ENCODE measurements at regions not wholly inside any gene's neighbourhood (a gene's known extent, or its start where the extent isn't known, plus 50 kb on each side); places are given as distances from the start of the nearest gene placed in this dataset.

- DNase-seq (peak in 1 of 3 donors; percentile 74), ATAC-seq (peak; percentile 92 to 98 (median 96))
- no peaks in the 10 kb centered on the region for H3K27me3 ChIP-seq
- H3K4me1 ChIP-seq: peaks cover 0 to 14% (median 6%) of the 10 kb centered on the region in 4 donors
- no peaks in the 10 kb centered on the region for H3K9me3 ChIP-seq
- H3K36me3 ChIP-seq: no peaks in the 10 kb centered on the region
- TF ChIP-seq CTCF (IDR thresholded peaks at IDR 0.05) (peak in 3 of 4 donors; percentile 7 to 30 (median 26)), POLR2A (IDR thresholded peaks at IDR 0.05) (no peak)
- intact Hi-C loops (cut with DNase I): no loop called here
- peak overlapping the region in 2 of 3 donors; percentile 63 to 88 for H3K27ac ChIP-seq
- 16% methylated on average over 5 of the region's 5 CpGs for WGBS (ENCODE audit: insufficient coverage, low coverage, low lambda C conversion rate, missing lambda C conversion rate)
- no peak overlapping the region for H3K4me3 ChIP-seq
Measured at GRCh38 chr7:96949766-96950165, 55.6 kb upstream of the DLX6 start.

DNA sequence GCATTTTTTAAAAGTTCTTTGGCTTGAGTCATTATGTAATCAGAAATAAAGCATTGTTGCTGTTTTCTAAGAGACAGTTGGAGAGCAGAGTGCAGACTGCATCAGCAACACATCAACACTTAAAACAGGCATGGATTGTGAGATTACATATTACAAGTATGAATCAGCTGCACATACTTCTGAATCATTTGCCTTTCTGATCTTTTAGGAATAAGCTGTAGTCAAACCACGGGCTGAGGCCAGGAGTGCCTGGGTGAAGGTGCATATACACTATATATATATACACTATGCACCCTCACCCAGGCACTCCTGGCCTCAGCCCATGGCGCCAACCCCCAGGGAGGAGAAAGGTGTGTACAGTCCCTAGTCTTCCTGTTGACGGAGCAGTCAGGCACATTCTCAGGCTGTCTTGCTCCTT lies 52.4 kb upstream of the DLX6 start:
- WGBS (ENCODE audit: insufficient coverage, low coverage, low lambda C conversion rate, missing lambda C conversion rate): 42% methylated on average over 2 of the region's 3 CpGs
- ATAC-seq: no peak
- no peak overlapping the region for H3K27ac ChIP-seq

DNA sequence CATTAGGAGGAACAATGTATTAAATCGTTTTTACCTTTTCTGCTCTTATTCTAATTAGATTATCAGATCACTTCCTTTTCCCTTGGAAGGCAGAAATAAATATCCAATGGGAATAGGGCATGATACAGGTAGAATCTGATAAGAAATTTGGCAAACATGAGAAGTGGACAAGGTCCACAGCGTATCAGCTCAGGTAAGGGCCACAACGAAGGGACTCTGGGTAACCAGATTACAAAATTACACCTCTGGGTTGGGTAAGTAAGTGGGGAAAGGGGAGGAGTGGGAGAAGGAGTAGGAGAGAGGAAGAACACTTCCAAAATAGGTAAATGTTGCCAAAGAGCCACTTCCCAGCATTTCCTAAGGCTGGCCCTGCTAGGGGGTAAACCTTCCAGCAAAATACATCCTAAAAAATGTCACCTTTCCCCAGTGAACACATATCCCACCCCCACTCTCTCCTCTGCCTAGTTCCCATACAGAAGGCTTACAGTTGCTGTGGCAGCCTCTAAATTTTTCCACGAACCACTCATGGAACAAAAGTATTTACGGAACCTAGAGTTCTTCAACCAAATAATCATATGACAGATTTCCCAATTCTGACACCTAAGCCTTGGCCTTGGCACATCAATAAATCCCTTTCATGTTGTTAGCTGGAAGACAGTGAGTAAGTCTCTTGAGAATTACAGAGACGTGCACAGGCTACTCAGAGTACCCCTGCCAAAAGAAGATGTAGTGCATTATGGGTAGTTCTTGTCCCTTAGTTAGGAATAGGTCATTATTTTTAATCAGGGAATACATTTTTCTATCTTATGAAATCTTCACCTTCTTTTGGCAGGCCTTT lies 51.5 kb upstream of the DLX6 start:
- ATAC-seq: peak; percentile 55 to 78 (median 74)
- peak in 1 of 3 donors; percentile 45 for DNase-seq
- peak overlapping the region in 1 of 3 donors; percentile 30 for H3K27ac ChIP-seq
- H3K4me1 ChIP-seq: peaks cover 0 to 14% (median 6%) of the 10 kb centered on the region in 4 donors
- H3K27me3 ChIP-seq: no peaks in the 10 kb centered on the region
- H3K9me3 ChIP-seq: no peaks in the 10 kb centered on the region
- H3K36me3 ChIP-seq: no peaks in the 10 kb centered on the region
- 32% methylated on average over 6 of the region's 6 CpGs for WGBS (ENCODE audit: insufficient coverage, low coverage, low lambda C conversion rate, missing lambda C conversion rate)
- no peak overlapping the region for H3K4me3 ChIP-seq
- TF ChIP-seq POLR2A (IDR thresholded peaks at IDR 0.05): no peak
- TF ChIP-seq CTCF (IDR thresholded peaks at IDR 0.05): no peak
- intact Hi-C loops (cut with DNase I): no loop called here

More for the DNA sequence above, 52.4 kb upstream of the DLX6 start:
- no peaks in the 10 kb centered on the region for H3K36me3 ChIP-seq
- no peak for DNase-seq
- no peaks in the 10 kb centered on the region for H3K9me3 ChIP-seq
- no peak overlapping the region for H3K4me3 ChIP-seq
- intact Hi-C loops (cut with DNase I): no loop called here
- H3K4me1 ChIP-seq: peaks cover 0 to 14% (median 6%) of the 10 kb centered on the region in 4 donors
- TF ChIP-seq CTCF (IDR thresholded peaks at IDR 0.05) (no peak), POLR2A (IDR thresholded peaks at IDR 0.05) (no peak)
- H3K27me3 ChIP-seq: no peaks in the 10 kb centered on the region

Small RNA genes lying in the stretch of these regions (small RNA-seq; reads per million reads assigned to genes)
- gene RN7SL252P: 0 reads per million in 2 experiments

Measured in right lobe of liver (tissue), 6 donors.